ENCODE measurements at regions not wholly inside any gene's neighbourhood (a gene's known extent, or its start where the extent isn't known, plus 50 kb on each side); places are given as distances from the start of the nearest gene placed in this dataset.
"Not testable (repeated sequence)": the region's sequence is repeated elsewhere in the genome, so short reads cannot be mapped to it uniquely, and the experiment has no call there.

DNA sequence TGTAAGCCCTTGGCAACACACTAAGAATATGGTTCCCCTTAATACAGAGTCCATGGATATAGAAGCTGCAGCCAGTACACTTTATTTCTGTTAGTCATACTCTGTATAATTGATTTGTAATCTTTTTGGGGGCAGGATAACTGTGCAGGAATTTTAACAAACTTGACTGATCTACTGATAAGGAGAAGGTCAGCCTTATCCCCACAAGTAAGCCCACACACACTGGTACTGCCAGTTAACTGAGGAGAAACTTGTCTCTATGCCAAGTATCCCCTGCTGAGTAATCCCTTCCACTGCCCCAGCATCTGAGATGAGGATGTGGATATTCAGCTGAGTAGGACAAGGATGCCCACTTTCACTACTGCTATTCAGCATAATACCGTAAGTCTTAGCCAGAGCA lies 154.9 kb upstream of the CXXC4 start:
- no TSS peak for BruUV-seq (replicated peaks)
- Histone ChIP-seq H2AFZ (ENCODE audit: low read length) (no peak overlapping the region), H3K4me1 (ENCODE audit: insufficient read depth, low read length, poor library complexity, severe bottlenecking) (no peaks in the 10 kb centered on the region), H4K20me1 (ENCODE audit: insufficient read depth, low read length) (no peaks in the 10 kb centered on the region), H3K4me2 (ENCODE audit: low read length) (no peak overlapping the region), H3K27ac (ENCODE audit: low read depth, low read length, poor library complexity, severe bottlenecking) (no peak overlapping the region), H3K36me3 (ENCODE audit: insufficient read depth, low read length) (no peaks in the 10 kb centered on the region), H3K9me2 (ENCODE audit: insufficient read depth, low read length) (no peaks in the 10 kb centered on the region), H3K4me3 (ENCODE audit: low read depth, low read length, poor library complexity, severe bottlenecking) (no peak overlapping the region), H3K79me2 (ENCODE audit: insufficient read depth, low read depth, low read length) (no peaks in the 10 kb centered on the region), H3K9me3 (ENCODE audit: low read length) (peaks cover 5% of the 10 kb centered on the region; the same call in 1 of the 2 replicates)
- intact Hi-C loops (cut with micrococcal nuclease; ENCODE audit: unreplicated experiment): no loop called here
- ChIA-PET CTCF (ENCODE audit: unreplicated experiment) (no interaction called here), POLR2A (no interaction called here)
- TF ChIP-seq EZH2phosphoT487 (IDR thresholded peaks at IDR 0.05; ENCODE audit: borderline replicate concordance, low read depth, low read length): no peak
- TF ChIP-seq, protein P1, sequence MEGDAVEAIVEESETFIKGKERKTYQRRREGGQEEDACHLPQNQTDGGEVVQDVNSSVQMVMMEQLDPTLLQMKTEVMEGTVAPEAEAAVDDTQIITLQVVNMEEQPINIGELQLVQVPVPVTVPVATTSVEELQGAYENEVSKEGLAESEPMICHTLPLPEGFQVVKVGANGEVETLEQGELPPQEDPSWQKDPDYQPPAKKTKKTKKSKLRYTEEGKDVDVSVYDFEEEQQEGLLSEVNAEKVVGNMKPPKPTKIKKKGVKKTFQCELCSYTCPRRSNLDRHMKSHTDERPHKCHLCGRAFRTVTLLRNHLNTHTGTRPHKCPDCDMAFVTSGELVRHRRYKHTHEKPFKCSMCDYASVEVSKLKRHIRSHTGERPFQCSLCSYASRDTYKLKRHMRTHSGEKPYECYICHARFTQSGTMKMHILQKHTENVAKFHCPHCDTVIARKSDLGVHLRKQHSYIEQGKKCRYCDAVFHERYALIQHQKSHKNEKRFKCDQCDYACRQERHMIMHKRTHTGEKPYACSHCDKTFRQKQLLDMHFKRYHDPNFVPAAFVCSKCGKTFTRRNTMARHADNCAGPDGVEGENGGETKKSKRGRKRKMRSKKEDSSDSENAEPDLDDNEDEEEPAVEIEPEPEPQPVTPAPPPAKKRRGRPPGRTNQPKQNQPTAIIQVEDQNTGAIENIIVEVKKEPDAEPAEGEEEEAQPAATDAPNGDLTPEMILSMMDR (conservative IDR thresholded peaks at IDR 0.05; ENCODE audit: low read length): no peak
- no peak for DNase-seq (ENCODE audit: low spot score)

DNA sequence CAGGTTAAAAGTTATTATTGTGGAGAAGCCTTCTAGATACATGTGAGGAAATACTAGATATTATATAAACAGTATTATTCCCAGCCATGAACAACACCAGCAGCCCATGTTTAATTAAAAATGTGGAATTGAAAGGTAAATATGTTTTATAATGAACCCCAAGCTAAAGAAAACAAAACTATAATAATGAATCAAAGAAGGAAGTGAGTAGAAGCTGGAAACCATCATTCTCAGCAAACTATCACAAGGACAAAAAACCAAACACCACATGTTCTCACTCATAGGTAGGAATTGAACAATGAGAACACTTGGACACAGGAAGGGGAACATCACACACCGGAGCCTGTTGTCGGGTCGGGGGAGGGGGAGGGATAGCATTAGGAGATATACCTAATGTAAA lies 167.6 kb upstream of the CXXC4 start:
- H3K9me2 ChIP-seq (ENCODE audit: insufficient read depth, low read length); H3K9me3 ChIP-seq (ENCODE audit: low read length); intact Hi-C loops (cut with micrococcal nuclease; ENCODE audit: unreplicated experiment); H3K4me3 ChIP-seq (ENCODE audit: low read depth, low read length, poor library complexity, severe bottlenecking); H3K4me1 ChIP-seq (ENCODE audit: insufficient read depth, low read length, poor library complexity, severe bottlenecking); H2AFZ ChIP-seq (ENCODE audit: low read length); BruUV-seq (replicated peaks); POLR2A ChIA-PET; H3K27ac ChIP-seq (ENCODE audit: low read depth, low read length, poor library complexity, severe bottlenecking); H3K4me2 ChIP-seq (ENCODE audit: low read length); H4K20me1 ChIP-seq (ENCODE audit: insufficient read depth, low read length); H3K79me2 ChIP-seq (ENCODE audit: insufficient read depth, low read depth, low read length); H3K36me3 ChIP-seq (ENCODE audit: insufficient read depth, low read length); DNase-seq (ENCODE audit: low spot score); CTCF ChIA-PET (ENCODE audit: unreplicated experiment): not testable (repeated sequence)

DNA sequence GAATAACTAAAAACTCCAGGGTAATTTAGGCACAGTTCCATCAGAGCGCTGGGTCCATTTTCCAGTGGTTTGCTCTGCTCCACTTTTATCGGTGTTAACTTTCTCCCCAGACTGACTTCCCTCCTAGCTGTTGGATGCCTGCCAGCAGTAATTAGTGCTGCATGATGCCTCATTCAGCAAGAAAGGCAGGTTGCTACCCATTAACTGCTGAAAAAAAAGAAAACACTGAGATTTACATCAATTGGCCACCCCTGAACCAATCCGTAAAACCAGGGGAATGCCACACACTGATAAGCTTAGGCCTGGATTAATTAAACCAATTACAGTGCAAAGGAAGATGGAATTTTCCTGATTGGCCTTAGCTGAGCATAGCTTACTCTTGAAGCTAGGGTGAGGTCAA lies 182.4 kb upstream of the CXXC4 start:
- no peak for TF ChIP-seq EZH2phosphoT487 (IDR thresholded peaks at IDR 0.05; ENCODE audit: borderline replicate concordance, low read depth, low read length)
- TF ChIP-seq, protein P1 (conservative IDR thresholded peaks at IDR 0.05; ENCODE audit: low read length): no peak
- POLR2A ChIA-PET: no interaction called here
- DNase-seq (ENCODE audit: low spot score): no peak
- no peaks in the 10 kb centered on the region for H3K9me2 ChIP-seq (ENCODE audit: insufficient read depth, low read length)
- no peaks in the 10 kb centered on the region for H3K4me1 ChIP-seq (ENCODE audit: insufficient read depth, low read length, poor library complexity, severe bottlenecking)
- no peak overlapping the region for H2AFZ ChIP-seq (ENCODE audit: low read length)
- no peak overlapping the region for H3K27ac ChIP-seq (ENCODE audit: low read depth, low read length, poor library complexity, severe bottlenecking)
- no peaks in the 10 kb centered on the region for H3K9me3 ChIP-seq (ENCODE audit: low read length)
- H3K79me2 ChIP-seq (ENCODE audit: insufficient read depth, low read depth, low read length): no peaks in the 10 kb centered on the region
- no peaks in the 10 kb centered on the region for H4K20me1 ChIP-seq (ENCODE audit: insufficient read depth, low read length)
- intact Hi-C loops (cut with micrococcal nuclease; ENCODE audit: unreplicated experiment): no loop called here
- no peaks in the 10 kb centered on the region for H3K36me3 ChIP-seq (ENCODE audit: insufficient read depth, low read length)
- no TSS peak for BruUV-seq (replicated peaks)
- CTCF ChIA-PET (ENCODE audit: unreplicated experiment): no interaction called here
- H3K4me3 ChIP-seq (ENCODE audit: low read depth, low read length, poor library complexity, severe bottlenecking): no peak overlapping the region
- no peak overlapping the region for H3K4me2 ChIP-seq (ENCODE audit: low read length)
